B cell (primary cell): ENCODE measurements at regions not wholly inside any gene's neighbourhood (a gene's known extent, or its start where the extent isn't known, plus 50 kb on each side); places are given as distances from the start of the nearest gene placed in this dataset.
"Not testable (repeated sequence)": the region's sequence is repeated elsewhere in the genome, so short reads cannot be mapped to it uniquely, and the experiment has no call there.

Source experiments
- EZH2 ChIP-seq: IDR thresholded peaks from 2 replicates; pipeline ENCODE4 v1.6.1; 2012; ENCODE audit warnings: borderline replicate concordance, low read depth, mild to moderate bottlenecking, moderate library complexity, low read length; ENCODE audit not compliant: insufficient read depth, poor library complexity, severe bottlenecking
- TF ChIP-seq, protein P1 (sequence below): fragments of 200-600 bp; IDR thresholded peaks from one replicate; pipeline ENCODE4 v1.8.0; 2022; ENCODE audit warnings: antibody characterized with exemption, mild to moderate bottlenecking

DNA sequence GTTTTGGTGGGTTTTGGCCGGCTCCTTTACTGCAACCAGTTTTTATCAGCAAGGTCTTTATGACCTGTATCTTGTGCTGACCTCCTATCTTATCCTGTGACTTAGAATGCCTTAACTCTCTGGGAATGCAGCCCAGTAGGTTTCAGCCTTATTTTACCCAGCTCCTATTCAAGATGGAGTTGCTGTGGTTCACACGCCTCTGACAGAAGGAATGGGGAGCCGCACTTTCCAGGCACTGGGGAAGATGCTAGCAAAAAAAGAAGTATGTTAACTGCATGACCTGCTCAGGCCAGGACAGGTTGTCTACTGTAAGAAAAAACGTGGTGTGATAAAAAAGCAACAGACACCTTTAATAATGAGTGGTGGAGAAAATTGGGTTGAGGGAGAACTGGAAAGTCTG is 112.2 kb upstream of the OR9Q1 start:
- TF ChIP-seq, protein P1, sequence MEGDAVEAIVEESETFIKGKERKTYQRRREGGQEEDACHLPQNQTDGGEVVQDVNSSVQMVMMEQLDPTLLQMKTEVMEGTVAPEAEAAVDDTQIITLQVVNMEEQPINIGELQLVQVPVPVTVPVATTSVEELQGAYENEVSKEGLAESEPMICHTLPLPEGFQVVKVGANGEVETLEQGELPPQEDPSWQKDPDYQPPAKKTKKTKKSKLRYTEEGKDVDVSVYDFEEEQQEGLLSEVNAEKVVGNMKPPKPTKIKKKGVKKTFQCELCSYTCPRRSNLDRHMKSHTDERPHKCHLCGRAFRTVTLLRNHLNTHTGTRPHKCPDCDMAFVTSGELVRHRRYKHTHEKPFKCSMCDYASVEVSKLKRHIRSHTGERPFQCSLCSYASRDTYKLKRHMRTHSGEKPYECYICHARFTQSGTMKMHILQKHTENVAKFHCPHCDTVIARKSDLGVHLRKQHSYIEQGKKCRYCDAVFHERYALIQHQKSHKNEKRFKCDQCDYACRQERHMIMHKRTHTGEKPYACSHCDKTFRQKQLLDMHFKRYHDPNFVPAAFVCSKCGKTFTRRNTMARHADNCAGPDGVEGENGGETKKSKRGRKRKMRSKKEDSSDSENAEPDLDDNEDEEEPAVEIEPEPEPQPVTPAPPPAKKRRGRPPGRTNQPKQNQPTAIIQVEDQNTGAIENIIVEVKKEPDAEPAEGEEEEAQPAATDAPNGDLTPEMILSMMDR = not testable (repeated sequence)
- not testable (repeated sequence) for TF ChIP-seq EZH2
